ENCODE measurements at regions not wholly inside any gene's neighbourhood (a gene's known extent, or its start where the extent isn't known, plus 50 kb on each side); places are given as distances from the start of the nearest gene placed in this dataset.

GRCh38 chr9:26324786-26325443, 567.7 kb downstream of the CAAP1 start:
- no peaks in the 10 kb centered on the region for H3K4me1 ChIP-seq (ENCODE audit: insufficient read depth, low read length)
- H3K9me3 ChIP-seq (ENCODE audit: control insufficient read depth, insufficient read depth, low read length), result no peaks in the 10 kb centered on the region
- no peak overlapping the region for H3K9ac ChIP-seq (ENCODE audit: low read depth, low read length)
- no peaks in the 10 kb centered on the region for H3K36me3 ChIP-seq (ENCODE audit: insufficient read depth, low read length)

- no peaks in the 10 kb centered on the region for H3K4me1 ChIP-seq (ENCODE audit: insufficient read depth, low read length)
- H3K36me3 ChIP-seq (ENCODE audit: insufficient read depth, low read length), result no peaks in the 10 kb centered on the region
- no peaks in the 10 kb centered on the region for H3K9me3 ChIP-seq (ENCODE audit: control insufficient read depth, insufficient read depth, low read length)
- H3K9ac ChIP-seq (ENCODE audit: low read depth, low read length), result no peak overlapping the region
These were observed 570.7 kb downstream of the CAAP1 start for GRCh38 chr9:26321935-26322334.

GRCh38 chr9:26319859-26320258, 572.7 kb downstream of the CAAP1 start:
- Histone ChIP-seq H3K9ac (ENCODE audit: low read depth, low read length) (no peak overlapping the region), H3K36me3 (ENCODE audit: insufficient read depth, low read length) (no peaks in the 10 kb centered on the region), H3K9me3 (ENCODE audit: control insufficient read depth, insufficient read depth, low read length) (no peaks in the 10 kb centered on the region), H3K4me1 (ENCODE audit: insufficient read depth, low read length) (no peaks in the 10 kb centered on the region)

GRCh38 chr9:26313108-26313507, 579.5 kb downstream of the CAAP1 start:
- H3K36me3 ChIP-seq (ENCODE audit: insufficient read depth, low read length), result no peaks in the 10 kb centered on the region
- no peak overlapping the region for H3K9ac ChIP-seq (ENCODE audit: low read depth, low read length)
- no peaks in the 10 kb centered on the region for H3K4me1 ChIP-seq (ENCODE audit: insufficient read depth, low read length)
- no peaks in the 10 kb centered on the region for H3K9me3 ChIP-seq (ENCODE audit: control insufficient read depth, insufficient read depth, low read length)

DNA sequence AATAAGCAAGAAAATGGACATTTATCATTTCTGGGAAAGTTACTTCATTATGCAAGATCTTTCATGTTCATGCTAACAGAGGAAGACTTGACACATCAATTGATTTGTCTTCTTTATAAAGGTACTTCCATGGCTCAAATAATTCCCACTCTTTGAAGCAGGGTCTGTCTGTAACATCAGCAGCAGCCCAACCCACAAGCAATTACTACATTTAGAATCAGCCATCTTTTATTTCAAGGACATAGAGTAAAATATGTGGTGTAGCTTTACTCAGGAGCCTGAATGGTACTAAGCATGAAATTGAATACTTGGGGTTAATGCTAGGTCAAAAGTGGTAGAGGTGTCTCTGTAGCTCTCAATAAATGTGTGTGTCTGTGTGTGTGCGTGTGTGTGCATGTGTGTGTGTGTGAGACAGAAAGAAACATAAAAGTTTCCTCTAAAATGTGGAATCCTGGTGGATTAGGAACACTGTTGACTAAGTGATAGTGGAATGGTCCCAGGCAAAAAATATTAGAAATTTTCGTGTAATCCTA, 581.1 kb downstream of the CAAP1 start:
- H3K4me1 ChIP-seq (ENCODE audit: insufficient read depth, low read length), result no peaks in the 10 kb centered on the region
- H3K9ac ChIP-seq (ENCODE audit: low read depth, low read length), result no peak overlapping the region
- H3K9me3 ChIP-seq (ENCODE audit: control insufficient read depth, insufficient read depth, low read length), result no peaks in the 10 kb centered on the region
- H3K36me3 ChIP-seq (ENCODE audit: insufficient read depth, low read length), result no peaks in the 10 kb centered on the region

GRCh38 chr9:26310294-26310693, 582.3 kb downstream of the CAAP1 start:
- Histone ChIP-seq H3K9me3 (ENCODE audit: control insufficient read depth, insufficient read depth, low read length) (no peaks in the 10 kb centered on the region), H3K4me1 (ENCODE audit: insufficient read depth, low read length) (no peaks in the 10 kb centered on the region), H3K9ac (ENCODE audit: low read depth, low read length) (no peak overlapping the region), H3K36me3 (ENCODE audit: insufficient read depth, low read length) (no peaks in the 10 kb centered on the region)

GRCh38 chr9:26308328-26308727, 584.3 kb downstream of the CAAP1 start:
- Histone ChIP-seq H3K36me3 (ENCODE audit: insufficient read depth, low read length) (no peaks in the 10 kb centered on the region), H3K9me3 (ENCODE audit: control insufficient read depth, insufficient read depth, low read length) (no peaks in the 10 kb centered on the region), H3K4me1 (ENCODE audit: insufficient read depth, low read length) (no peaks in the 10 kb centered on the region), H3K9ac (ENCODE audit: low read depth, low read length) (no peak overlapping the region)

GRCh38 chr9:26301659-26302058, 590.9 kb downstream of the CAAP1 start:
- Histone ChIP-seq H3K4me1 (ENCODE audit: insufficient read depth, low read length) (no peaks in the 10 kb centered on the region), H3K9me3 (ENCODE audit: control insufficient read depth, insufficient read depth, low read length) (no peaks in the 10 kb centered on the region), H3K36me3 (ENCODE audit: insufficient read depth, low read length) (no peaks in the 10 kb centered on the region), H3K9ac (ENCODE audit: low read depth, low read length) (no peak overlapping the region)

GRCh38 chr9:26301046-26301445, 591.6 kb downstream of the CAAP1 start:
- Histone ChIP-seq H3K36me3 (ENCODE audit: insufficient read depth, low read length) (no peaks in the 10 kb centered on the region), H3K9me3 (ENCODE audit: control insufficient read depth, insufficient read depth, low read length) (no peaks in the 10 kb centered on the region), H3K4me1 (ENCODE audit: insufficient read depth, low read length) (no peaks in the 10 kb centered on the region), H3K9ac (ENCODE audit: low read depth, low read length) (no peak overlapping the region)

- H3K4me1 ChIP-seq (ENCODE audit: insufficient read depth, low read length), result no peaks in the 10 kb centered on the region
- no peak overlapping the region for H3K9ac ChIP-seq (ENCODE audit: low read depth, low read length)
- no peaks in the 10 kb centered on the region for H3K9me3 ChIP-seq (ENCODE audit: control insufficient read depth, insufficient read depth, low read length)
- no peaks in the 10 kb centered on the region for H3K36me3 ChIP-seq (ENCODE audit: insufficient read depth, low read length)
These were observed 595.6 kb downstream of the CAAP1 start for GRCh38 chr9:26296910-26297572.

DNA sequence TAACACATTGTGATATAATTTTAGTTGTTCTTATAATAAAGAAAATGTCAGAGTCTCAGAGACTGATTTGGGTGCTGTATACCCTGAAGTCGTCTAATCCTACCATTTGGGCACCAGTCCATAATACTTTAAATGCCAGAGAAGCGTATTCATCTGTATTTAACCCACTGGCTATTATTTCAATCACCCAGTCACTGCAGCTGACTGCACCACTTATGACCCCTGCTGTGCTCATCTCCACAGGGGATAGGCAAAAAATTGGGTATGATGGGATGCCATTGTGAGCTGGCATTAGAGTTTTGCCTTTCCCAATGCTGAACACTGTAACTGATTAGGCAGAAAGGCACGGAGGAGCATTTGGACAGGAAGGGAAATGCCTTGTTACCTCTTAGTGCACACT, 599.7 kb downstream of the CAAP1 start:
- no peaks in the 10 kb centered on the region for H3K9me3 ChIP-seq (ENCODE audit: control insufficient read depth, insufficient read depth, low read length)
- no peaks in the 10 kb centered on the region for H3K36me3 ChIP-seq (ENCODE audit: insufficient read depth, low read length)
- H3K4me1 ChIP-seq (ENCODE audit: insufficient read depth, low read length), result no peaks in the 10 kb centered on the region
- no peak overlapping the region for H3K9ac ChIP-seq (ENCODE audit: low read depth, low read length)

DNA sequence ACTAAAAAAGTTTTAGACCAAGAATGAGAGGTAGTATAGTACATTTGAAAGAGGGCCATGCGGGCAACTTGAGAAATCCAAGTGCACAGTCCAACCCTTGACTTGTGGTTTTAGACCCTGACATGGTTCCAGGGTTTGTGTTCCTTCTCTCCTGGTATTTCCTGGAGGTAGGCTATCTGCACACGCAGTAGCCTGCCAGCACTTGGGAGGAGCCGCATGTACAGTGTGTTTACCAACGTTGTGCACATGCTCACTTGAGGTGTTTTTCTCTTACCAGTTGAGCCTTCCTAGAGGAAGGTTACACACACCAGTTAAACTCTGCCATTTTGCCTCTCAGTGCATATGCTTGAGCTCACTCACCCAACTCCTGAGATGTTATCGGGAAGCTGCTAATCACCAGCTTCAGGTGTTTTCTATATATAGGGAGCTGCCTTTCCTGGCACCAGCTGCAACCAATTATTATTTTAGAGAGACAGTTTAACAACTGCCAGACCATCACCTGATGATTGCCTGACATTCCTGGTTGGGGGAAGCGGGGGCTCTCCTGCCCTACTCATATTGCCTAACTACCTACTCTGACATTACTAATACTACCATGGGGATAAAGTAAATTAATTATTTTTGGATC, 593.4 kb upstream of the TUSC1 start:
- H3K9me3 ChIP-seq (ENCODE audit: control insufficient read depth, insufficient read depth, low read length), result no peaks in the 10 kb centered on the region
- no peak overlapping the region for H3K9ac ChIP-seq (ENCODE audit: low read depth, low read length)
- no peaks in the 10 kb centered on the region for H3K36me3 ChIP-seq (ENCODE audit: insufficient read depth, low read length)
- H3K4me1 ChIP-seq (ENCODE audit: insufficient read depth, low read length), result no peaks in the 10 kb centered on the region

DNA sequence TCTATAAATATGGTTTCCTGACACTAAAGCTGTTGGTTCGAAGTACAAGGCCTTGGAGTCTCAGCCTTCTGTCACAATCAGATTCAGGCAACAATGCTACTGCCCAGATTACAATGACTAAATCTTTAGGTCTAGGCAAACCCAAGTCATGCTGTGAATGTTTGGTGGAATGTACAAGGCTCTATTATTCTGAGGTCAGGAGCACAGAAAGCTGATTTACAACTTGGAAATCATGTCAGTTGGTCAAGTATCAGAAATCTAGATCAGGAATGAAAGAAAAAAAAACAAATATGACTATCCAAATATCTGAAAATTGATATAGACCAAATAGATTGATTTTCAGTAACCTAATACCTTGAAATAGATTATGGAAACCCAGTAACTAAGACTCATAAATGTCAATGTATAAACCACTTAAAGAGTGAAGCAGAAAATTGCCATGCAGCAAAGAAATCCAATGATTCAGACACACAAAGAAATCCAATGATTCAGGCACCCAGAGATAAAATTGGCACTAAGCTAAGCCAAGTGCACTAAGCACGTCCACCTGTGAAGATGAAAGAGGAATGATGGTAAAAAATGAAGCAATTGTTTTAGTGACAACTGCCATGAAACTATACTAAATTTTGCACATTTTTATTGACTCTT, 588.0 kb upstream of the TUSC1 start:
- no peaks in the 10 kb centered on the region for H3K4me1 ChIP-seq (ENCODE audit: insufficient read depth, low read length)
- H3K9ac ChIP-seq (ENCODE audit: low read depth, low read length), result no peak overlapping the region
- H3K36me3 ChIP-seq (ENCODE audit: insufficient read depth, low read length), result no peaks in the 10 kb centered on the region
- no peaks in the 10 kb centered on the region for H3K9me3 ChIP-seq (ENCODE audit: control insufficient read depth, insufficient read depth, low read length)

GRCh38 chr9:26264709-26265601, 586.7 kb upstream of the TUSC1 start:
- no peaks in the 10 kb centered on the region for H3K36me3 ChIP-seq (ENCODE audit: insufficient read depth, low read length)
- no peaks in the 10 kb centered on the region for H3K4me1 ChIP-seq (ENCODE audit: insufficient read depth, low read length)
- no peak overlapping the region for H3K9ac ChIP-seq (ENCODE audit: low read depth, low read length)
- H3K9me3 ChIP-seq (ENCODE audit: control insufficient read depth, insufficient read depth, low read length), result 0 out of 2 replicates have a peak, but pooled peaks cover under 1% of the 10 kb centered on the region
